K562 (cell line): ENCODE measurements at regions not wholly inside any gene's neighbourhood (a gene's known extent, or its start where the extent isn't known, plus 50 kb on each side); places are given as distances from the start of the nearest gene placed in this dataset.

Source experiments
- ATAC-seq: fragments of 200-7000 bp; cut with Tn5 transposase; 3 replicates; pipeline ENCODE4 v1.9.1; 2020; ENCODE audit warnings: moderate library complexity
- BruUV-seq: library from RNA; stranded (reverse); fragments of 400-500 nt; replicated peaks from 2 replicates; lab custom pipeline; 2021; lab: Mats Ljungman, UMichigan
- CTCF ChIA-PET: fragments of 300-600 bp; formaldehyde crosslinking; extraction: SDS; loops from one replicate; lab custom pipeline; 2021; ENCODE audit warnings: low intra/inter-chr PET ratio; lab: Yijun Ruan, JAX
- POLR2A ChIA-PET: fragments of 300-600, 350-650 bp; sonication (Branson Sonifier 250); formaldehyde crosslinking; extraction: SDS; loops from one replicate; lab custom pipeline; 2021; ENCODE audit warnings: antibody characterized with exemption, inconsistent platforms; lab: Yijun Ruan, JAX
- DNase-seq, 4 experiments: peaks; one replicate each; pipeline versions ENCODE4 v3.0.0 to v3.0.0-alpha.2; 2011 to 2018; ENCODE audit warnings: low spot score in 3 of 4, mixed read lengths in 3 of 4; ENCODE audit errors: extremely low read depth in 1 of 4
- FAIRE-seq: peaks from 2 replicates; lab custom pipeline; 2011; peaks lifted over from hg19 to GRCh38; lab: Jason Lieb, UNC
- H2AFZ ChIP-seq: 2 replicates; pipeline ENCODE4 v1.6.0; 2011; ENCODE audit warnings: low read depth, low read length, control low read depth, inconsistent platforms
- H3K27ac ChIP-seq: fragments of 200-600 bp; 3 replicates; pipeline ENCODE4 v1.8.0; 2011; ENCODE audit warnings: low read depth, mild to moderate bottlenecking, control low read depth, inconsistent platforms, low read length, moderate library complexity, mixed read lengths; ENCODE audit errors: extremely low read depth
- H3K27me3 ChIP-seq, 2 experiments: fragments of 300-600 bp in 1 of 2; 2 replicates in 1 of 2; 3 replicates in 1 of 2; pipeline versions ENCODE4 v1.6.0 to v1.8.0; 2011; ENCODE audit warnings: inconsistent platforms in 2 of 2, low read length in 2 of 2, mild to moderate bottlenecking in 1 of 2, mixed read lengths in 1 of 2, moderate library complexity in 1 of 2; ENCODE audit not compliant: control insufficient read depth in 2 of 2, insufficient read depth in 2 of 2
- H3K36me3 ChIP-seq: fragments of 300-600 bp; 3 replicates; pipeline ENCODE4 v1.8.0; 2011; ENCODE audit warnings: mild to moderate bottlenecking, low read length, inconsistent platforms; ENCODE audit not compliant: control insufficient read depth, insufficient read depth
- H3K4me1 ChIP-seq, 2 experiments: fragments of 200-600 bp in 1 of 2; replicated peaks in 1 of 2; 2 replicates in 1 of 2; 3 replicates in 1 of 2; pipeline versions ENCODE4 v1.5.1 to v1.8.0; 2011; ENCODE audit warnings: inconsistent platforms in 2 of 2, low read length in 2 of 2, mild to moderate bottlenecking in 1 of 2, mixed read lengths in 1 of 2, moderate library complexity in 1 of 2; ENCODE audit not compliant: control insufficient read depth in 2 of 2, insufficient read depth in 2 of 2
- H3K4me2 ChIP-seq: 2 replicates; pipeline ENCODE4 v1.6.1; 2011; ENCODE audit warnings: low read length, control low read depth, inconsistent platforms, mixed read lengths; ENCODE audit not compliant: insufficient read depth
- H3K4me3 ChIP-seq: fragments of 200-600 bp; sonication (generic), shearing (Covaris generic); 2 replicates; pipeline ENCODE4 v1.5.1; 2016; ENCODE audit warnings: control low read depth, inconsistent platforms
- H3K79me2 ChIP-seq: fragments of 200-600 bp; 3 replicates; pipeline ENCODE4 v1.8.0; 2011; ENCODE audit warnings: low read length, inconsistent platforms; ENCODE audit not compliant: control insufficient read depth, insufficient read depth
- H3K9ac ChIP-seq, 2 experiments: 2 replicates each; pipeline versions ENCODE4 v1.6.0 to v1.6.1; 2011; ENCODE audit warnings: low read depth in 2 of 2, low read length in 2 of 2, control low read depth in 1 of 2, inconsistent platforms in 1 of 2, mild to moderate bottlenecking in 1 of 2, mixed read lengths in 1 of 2; ENCODE audit not compliant: insufficient read depth in 1 of 2
- H3K9me1 ChIP-seq: one replicate; pipeline ENCODE4 v1.6.0; 2011; ENCODE audit warnings: inconsistent platforms, mild to moderate bottlenecking, low read length, moderate library complexity; ENCODE audit not compliant: control insufficient read depth, insufficient read depth
- H3K9me3 ChIP-seq: replicated peaks from 2 replicates; pipeline ENCODE4 v1.5.1; 2011; ENCODE audit warnings: low read depth, low read length, inconsistent platforms; ENCODE audit not compliant: control insufficient read depth, insufficient read depth
- H4K20me1 ChIP-seq: replicated peaks from 2 replicates; pipeline ENCODE4 v1.6.1; 2011; ENCODE audit warnings: low read length, inconsistent platforms, mixed read lengths; ENCODE audit not compliant: control insufficient read depth, insufficient read depth
- HNRNPH1 ChIP-seq: fragments of 200-400 bp; formaldehyde crosslinking; optimal IDR thresholded peaks from 2 replicates; pipeline ENCODE3; 2017; ENCODE audit warnings: low read depth, mild to moderate bottlenecking, low read length, moderate library complexity
- MBD2 ChIP-seq: sonication (generic); IDR thresholded peaks from 2 replicates; pipeline ENCODE4 v1.6.1; 2016; ENCODE audit warnings: low read depth, borderline replicate concordance
- NCOA6 ChIP-seq: fragments of 450-650 bp; IDR thresholded peaks from 2 replicates; pipeline ENCODE4 v1.6.1; 2017; ENCODE audit warnings: mild to moderate bottlenecking
- SIN3A ChIP-seq, 2 experiments: fragments of 150-350 bp in 1 of 2; IDR thresholded peaks; 2 replicates each; pipeline ENCODE4 v1.6.1; 2011 to 2016; ENCODE audit warnings: borderline replicate concordance in 2 of 2, low read depth in 2 of 2, low read length in 2 of 2, mild to moderate bottlenecking in 2 of 2, moderate library complexity in 2 of 2; ENCODE audit not compliant: control insufficient read depth in 1 of 2
- ZKSCAN1 ChIP-seq: fragments of 150-350 bp; IDR thresholded peaks from 2 replicates; pipeline ENCODE4 v1.6.1; 2016; ENCODE audit warnings: low read depth, low read length
- WGBS: fragments of 100-300 bp; shearing (Covaris generic); methylation state at CpG from one replicate; pipeline ENCODE4 v1.1.6; 2016; ENCODE audit warnings: low coverage, mixed read lengths; ENCODE audit not compliant: insufficient coverage; ENCODE audit errors: missing lambda C conversion rate; 5-methylcytosine and 5-hydroxymethylcytosine counted together
- in situ Hi-C: fragments of 300-500 bp; cut with MboI; formaldehyde crosslinking; loops from 4 replicates; pipeline ENCODE4 v1.15.0; 2018; ENCODE audit warnings: inconsistent platforms, mixed read lengths
- intact Hi-C: fragments of 100-400 bp; cut with micrococcal nuclease; formaldehyde crosslinking; loops from 2 replicates; pipeline ENCODE4 v1.14.2; 2022
- TF ChIP-seq, protein P1 (sequence below), 2 experiments: fragments of 450-650 bp in 1 of 2; sonication (generic) in 1 of 2; formaldehyde crosslinking; conservative IDR thresholded peaks; 2 replicates each; pipeline versions ENCODE4 v1.4.0 to v1.8.1; 2020 to 2022; ENCODE audit warnings: mild to moderate bottlenecking in 1 of 2, missing genetic modification reagents in 1 of 2

DNA sequence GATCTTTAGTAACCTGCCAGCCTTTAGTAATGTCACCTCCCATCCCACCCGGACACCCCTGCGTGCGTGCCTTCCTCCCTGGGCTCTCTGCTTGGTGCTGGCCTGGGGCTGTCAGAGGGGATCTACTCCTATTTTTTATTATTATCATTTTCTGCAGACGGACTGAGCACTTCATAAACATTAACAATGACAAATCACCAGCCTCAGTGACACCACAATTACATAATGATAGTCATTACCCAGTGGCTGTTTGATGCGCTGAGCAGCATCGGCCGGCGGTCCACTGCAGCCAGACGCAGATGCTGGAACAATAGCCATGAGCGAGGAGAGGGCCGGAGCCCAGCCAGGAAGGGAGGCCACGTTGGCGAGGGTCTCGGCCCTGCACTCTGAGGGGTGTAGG is 309.3 kb upstream of the AJAP1 start:
- TF ChIP-seq, protein P1, sequence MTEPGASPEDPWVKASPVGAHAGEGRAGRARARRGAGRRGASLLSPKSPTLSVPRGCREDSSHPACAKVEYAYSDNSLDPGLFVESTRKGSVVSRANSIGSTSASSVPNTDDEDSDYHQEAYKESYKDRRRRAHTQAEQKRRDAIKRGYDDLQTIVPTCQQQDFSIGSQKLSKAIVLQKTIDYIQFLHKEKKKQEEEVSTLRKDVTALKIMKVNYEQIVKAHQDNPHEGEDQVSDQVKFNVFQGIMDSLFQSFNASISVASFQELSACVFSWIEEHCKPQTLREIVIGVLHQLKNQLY (CRISPR knock-in tag; conservative IDR thresholded peaks at IDR 0.05) = no peak
- no peak for TF ChIP-seq ZKSCAN1
- TF ChIP-seq HNRNPH1 = no peak
- TF ChIP-seq NCOA6 = no peak
- TF ChIP-seq MBD2 = no peak
- no peak for TF ChIP-seq SIN3A (IDR thresholded peaks at IDR 0.05; ENCODE audit: borderline replicate concordance in 2 of 2, control insufficient read depth in 1 of 2, low read depth in 2 of 2, low read length in 2 of 2)
- no peak overlapping the region for H3K4me2 ChIP-seq
- H3K9me1 ChIP-seq = no peaks in the 10 kb centered on the region
- H3K36me3 ChIP-seq = no peaks in the 10 kb centered on the region
- H3K27ac ChIP-seq = no peak overlapping the region
- BruUV-seq = no TSS peak
- intact Hi-C loops = no loop called here
- H3K9me3 ChIP-seq = no peaks in the 10 kb centered on the region
- no peaks in the 10 kb centered on the region for H3K27me3 ChIP-seq
- H3K4me1 ChIP-seq = no peaks in the 10 kb centered on the region
- DNase-seq = no peak
- no peak for FAIRE-seq
- WGBS = 2% methylated on average over 14 of the region's 14 CpGs
- in situ Hi-C loops = no loop called here
- no peak for ATAC-seq
- H3K79me2 ChIP-seq = no peaks in the 10 kb centered on the region
- ChIA-PET POLR2A (no interaction called here), CTCF (no interaction called here)
- H3K4me3 ChIP-seq = no peak overlapping the region
- no peak overlapping the region for H3K9ac ChIP-seq
- H2AFZ ChIP-seq = no peak overlapping the region
- H4K20me1 ChIP-seq = no peaks in the 10 kb centered on the region
